GM21381 (cell line): ENCODE measurements at regions not wholly inside any gene's neighbourhood (a gene's known extent, or its start where the extent isn't known, plus 50 kb on each side); places are given as distances from the start of the nearest gene placed in this dataset.

Experiments
- ATAC-seq: cut with Tn5 transposase; IDR thresholded peaks from one replicate; pipeline ENCODE4 v1.9.1; 2021; ENCODE audit warnings: mild to moderate bottlenecking, moderate library complexity; ENCODE audit not compliant: unreplicated experiment

DNA sequence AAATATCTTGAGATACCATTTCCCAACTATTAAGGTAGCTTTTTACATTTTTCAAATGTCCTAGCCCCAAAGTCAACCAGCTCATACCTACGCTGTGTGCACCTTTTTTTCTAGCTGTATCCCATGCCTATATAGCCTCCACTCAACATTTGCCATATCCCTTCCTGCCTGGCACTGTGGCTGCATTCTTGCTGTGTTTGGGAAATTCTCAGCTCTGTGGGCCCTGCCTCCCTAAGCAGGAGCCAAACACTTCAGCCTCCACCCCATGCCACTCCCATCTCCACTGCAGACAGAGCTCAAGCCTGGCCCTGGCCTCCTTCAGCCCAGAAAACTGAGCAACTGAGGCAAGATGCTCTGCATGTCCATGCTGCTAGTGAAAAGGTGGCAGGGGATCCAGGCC lies 141.3 kb downstream of the RAB11FIP2 start:
- ATAC-seq: no peak

DNA sequence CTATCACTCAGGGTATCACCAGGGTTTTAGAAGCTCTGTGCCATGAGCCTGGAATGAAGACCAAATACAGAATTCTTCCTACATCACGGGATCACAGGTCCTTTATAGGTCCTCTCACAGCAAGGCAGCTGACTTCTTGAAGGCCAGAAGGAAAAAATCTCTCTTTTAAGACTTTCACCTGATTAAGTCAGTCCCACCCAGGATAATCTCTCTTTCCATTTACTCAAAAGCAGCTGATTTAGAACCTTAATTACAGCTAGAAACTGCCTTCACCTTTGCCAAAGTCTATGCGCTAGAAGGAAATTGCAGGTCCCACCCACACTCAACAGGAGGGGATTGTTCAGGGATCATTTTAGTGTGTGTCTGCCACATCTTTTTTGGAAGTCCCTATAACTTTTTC lies 135.1 kb downstream of the RAB11FIP2 start:
- ATAC-seq: no peak

DNA sequence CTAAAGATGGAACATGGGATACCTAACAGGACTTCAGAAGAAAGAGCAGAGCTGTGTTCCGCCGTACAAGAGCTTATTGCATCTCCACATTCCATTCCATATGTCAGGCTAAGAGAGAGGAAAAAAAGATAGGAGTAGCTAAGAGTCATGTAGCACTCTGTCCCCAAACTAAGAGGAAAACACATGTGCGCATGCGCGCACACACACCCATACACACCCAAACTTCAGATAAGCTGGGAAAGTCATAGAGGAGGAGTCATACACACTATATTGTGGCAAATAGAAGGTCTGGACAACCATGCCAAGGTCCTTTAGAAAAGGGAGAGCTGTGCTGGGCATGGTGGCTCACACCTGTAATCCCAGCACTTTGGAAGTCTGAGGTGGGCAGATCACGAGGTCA lies 132.4 kb downstream of the RAB11FIP2 start:
- ATAC-seq: no peak

DNA sequence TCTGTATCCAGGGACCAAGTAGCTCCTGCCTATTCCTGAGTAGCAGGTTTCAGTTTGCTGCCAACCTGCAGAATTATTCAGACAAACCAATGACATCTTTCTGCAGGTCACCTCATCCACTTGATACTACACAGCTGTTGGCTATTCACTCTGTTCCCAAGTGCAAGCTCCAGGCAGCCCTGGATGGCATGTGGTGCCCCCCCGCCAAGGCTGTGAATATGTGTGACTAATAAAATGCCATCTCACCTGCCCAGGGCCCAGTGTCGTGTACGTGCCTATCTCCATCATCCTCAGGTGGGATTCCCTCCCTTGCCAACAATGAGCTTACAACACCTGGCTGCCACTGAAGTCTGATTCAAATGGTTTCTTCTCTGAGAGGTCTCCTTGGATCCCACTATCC lies 125.8 kb downstream of the RAB11FIP2 start:
- no peak for ATAC-seq

DNA sequence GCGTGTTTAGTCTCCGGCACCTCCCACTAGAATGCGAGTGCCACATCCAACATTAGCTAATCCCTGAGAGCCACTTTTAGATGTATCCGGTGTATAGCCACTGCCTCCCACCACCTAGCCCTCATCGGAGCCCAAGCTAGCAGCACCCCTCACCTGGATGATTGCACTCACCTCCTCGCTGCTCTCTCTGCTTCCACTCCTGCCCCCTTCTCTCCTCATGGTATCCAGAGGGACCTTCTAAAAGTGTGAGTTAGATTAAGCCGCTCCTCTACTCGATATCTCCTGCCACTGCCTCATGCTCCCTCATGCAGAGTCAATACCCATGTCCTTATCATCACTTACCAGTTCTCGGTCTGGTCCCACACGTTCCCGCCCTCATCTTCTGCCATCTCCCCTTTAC lies 125.3 kb downstream of the RAB11FIP2 start:
- ATAC-seq: no peak

DNA sequence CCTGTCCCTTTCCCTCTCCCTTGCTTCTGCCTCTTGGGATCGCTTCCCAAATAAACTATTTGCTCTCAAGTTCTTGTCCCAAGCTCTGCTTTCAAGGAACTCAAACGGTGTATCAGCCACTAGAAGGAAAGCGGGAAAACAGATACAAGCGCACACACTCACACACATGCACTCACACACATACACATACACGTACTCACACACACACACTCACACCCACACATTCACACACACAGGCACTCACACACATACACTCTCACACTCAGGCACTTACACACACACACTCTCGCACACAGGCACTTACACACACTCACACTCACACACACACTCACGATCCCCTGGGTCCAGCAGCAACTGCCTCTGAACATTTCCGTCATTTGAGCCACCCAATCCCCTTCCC lies 121.9 kb downstream of the RAB11FIP2 start:
- ATAC-seq: no peak

DNA sequence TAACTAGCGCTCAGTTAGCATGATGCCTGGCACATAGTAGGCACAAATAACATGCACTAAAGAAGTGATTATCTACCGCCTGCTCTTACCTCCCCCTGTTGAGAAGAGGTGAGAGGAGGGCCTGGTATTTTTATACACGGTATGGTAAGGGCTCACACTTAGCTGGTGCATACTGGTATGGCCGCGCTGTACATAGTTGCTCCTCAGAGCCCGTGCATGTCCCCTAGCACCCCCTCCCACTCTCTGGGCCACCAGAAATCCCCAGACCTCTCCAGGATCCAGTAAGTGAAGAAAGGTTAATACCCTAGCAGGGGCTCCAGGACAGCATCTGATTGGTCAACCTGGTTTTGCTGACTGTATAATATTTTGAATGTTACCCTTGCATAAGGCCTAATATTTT lies 121.4 kb downstream of the RAB11FIP2 start:
- ATAC-seq: no peak

DNA sequence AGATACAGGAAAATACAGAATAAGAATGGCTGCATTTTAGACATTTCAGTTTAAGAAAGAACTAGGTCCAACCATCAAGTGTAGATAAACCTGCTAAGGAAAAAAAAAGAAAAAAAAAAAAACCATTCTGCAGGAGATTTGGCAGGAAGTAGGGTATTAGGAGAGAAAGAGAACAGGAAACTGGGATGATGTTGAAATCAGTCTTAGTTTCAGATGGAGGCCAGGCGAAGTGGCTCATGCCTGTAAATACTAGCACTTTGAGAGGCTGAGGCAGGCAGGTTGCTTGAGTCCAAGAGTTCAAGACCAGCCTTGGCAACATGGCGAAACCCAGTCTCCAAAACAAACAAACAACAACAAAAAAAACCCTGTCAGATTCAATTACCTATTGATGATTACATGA lies 120.2 kb downstream of the RAB11FIP2 start:
- ATAC-seq: no peak

DNA sequence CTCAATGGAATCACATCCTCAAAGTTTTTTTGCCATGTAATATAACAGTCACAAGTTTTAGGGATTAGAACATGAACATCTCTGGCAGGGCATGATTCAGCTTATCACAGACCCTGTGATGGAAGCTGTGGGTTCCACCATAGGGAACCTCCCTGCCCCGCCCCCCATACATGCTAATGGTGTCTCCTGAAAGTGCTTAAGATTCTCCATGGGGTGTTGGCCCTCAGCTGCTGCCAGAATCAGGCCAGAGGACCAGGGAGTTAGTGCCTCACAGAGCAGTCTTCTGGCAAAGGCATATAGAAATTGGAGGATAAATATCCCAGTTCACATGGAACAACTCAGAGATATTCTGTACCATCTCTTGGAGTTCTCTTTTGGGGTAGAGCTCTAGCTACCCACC lies 119.4 kb downstream of the RAB11FIP2 start:
- no peak for ATAC-seq

DNA sequence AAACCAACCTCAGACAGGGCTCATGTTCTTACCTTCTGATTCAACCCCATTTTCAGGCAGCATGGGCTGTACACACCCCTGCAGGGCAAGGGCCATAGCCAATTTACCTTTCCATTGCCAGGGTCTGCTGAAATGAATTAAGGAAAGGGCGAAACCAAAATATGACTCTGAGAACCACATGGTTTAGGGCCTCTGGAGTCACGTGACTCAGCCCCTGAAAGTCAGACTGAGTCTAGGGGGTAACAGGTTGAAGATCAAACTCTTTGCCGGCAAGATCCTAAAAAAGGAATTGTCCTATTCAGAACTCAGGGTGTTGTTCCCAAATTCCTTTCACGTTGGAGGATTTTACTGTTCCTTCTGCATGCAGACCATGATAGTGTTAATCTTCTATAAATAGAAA lies 118.9 kb downstream of the RAB11FIP2 start:
- ATAC-seq: no peak

DNA sequence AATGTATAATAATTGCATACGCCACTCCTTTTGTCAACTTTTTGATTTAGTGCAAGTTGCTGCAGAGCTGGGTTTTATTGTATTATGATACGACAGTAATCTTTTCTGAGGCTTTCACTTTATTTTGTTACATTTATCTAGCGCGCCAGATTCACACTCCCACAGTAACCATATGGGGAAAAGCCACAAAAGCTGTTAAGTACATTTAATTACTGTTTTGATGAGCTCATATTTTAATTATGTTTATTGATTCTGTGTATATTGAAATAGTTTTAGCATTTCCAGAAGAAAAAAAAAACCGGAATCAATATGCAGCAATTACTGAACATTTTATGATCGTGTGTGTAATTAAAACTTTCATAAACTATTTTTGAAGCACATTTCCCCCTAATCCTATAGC lies 118.5 kb downstream of the RAB11FIP2 start:
- ATAC-seq: no peak

DNA sequence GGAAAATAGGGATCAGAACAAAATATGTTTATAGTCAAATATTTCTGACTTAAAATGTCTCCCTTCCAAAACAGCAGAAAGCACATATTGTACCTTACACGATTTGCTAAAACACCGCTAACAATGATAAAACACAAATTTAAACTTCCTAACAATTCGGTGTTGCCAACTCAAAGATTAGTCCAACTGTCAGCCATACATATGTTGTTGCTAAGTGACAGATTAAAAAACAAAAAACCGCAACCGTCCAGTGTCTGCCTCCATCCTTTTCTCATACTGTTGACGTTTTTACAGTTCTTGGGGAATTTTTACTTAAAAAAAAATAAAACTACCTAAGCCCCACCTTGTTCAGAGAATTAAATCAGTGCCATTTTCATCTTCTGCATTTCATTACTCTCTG lies 118.0 kb downstream of the RAB11FIP2 start:
- ATAC-seq: no peak

DNA sequence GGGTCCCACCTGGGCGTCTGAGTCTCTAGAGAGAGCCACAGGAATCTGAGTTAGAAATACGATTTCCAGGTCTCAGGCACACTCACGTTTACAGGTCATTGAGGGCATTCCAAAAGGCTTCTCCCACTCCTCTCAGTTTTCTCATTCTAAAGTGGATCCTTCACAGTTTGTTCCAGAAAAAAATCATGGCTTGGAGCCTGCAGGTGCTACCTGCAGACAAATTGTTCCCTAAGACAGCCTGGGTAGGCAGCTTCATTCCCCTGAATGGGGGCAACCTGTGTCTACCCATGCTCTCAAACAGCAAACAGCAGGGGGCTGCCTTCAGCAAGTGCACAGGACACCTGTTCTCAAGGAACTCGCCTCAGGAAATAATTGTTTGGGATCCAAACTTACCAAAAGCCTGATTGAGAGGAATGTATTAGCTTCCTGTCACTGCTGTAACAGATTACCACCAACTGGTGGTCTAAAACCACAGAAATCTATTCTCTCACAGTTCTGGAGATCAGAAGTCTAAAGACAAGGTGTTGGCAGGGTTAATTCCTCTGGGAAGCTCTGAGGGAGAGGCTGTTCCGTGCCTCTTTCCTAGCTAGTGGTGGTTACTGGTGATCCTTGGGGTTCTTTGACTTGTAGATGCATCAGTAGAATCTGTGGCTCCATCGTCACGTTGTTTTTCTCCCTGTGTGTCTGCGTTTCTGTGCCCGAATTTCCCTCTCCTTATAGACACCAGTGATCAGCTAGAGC lies 117.2 kb downstream of the RAB11FIP2 start:
- ATAC-seq: no peak

DNA sequence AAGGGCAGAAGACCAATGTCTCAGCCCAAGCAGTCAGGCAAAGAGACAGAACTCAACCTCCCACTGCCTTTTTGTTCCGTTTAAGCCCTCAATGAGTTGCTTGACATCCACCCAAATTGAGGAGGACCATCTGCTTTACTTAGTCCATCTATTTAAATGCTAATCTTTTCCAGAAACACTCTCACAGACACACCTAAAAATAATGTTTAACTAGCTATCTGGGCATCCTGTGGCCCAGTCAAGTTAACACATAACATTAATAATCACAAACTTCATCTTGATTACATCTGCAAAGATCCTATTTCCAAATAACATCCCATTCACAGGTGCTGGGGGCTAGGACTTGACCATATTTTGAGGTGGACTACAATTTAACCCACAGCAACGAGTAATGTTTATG lies 115.7 kb downstream of the RAB11FIP2 start:
- ATAC-seq: no peak

DNA sequence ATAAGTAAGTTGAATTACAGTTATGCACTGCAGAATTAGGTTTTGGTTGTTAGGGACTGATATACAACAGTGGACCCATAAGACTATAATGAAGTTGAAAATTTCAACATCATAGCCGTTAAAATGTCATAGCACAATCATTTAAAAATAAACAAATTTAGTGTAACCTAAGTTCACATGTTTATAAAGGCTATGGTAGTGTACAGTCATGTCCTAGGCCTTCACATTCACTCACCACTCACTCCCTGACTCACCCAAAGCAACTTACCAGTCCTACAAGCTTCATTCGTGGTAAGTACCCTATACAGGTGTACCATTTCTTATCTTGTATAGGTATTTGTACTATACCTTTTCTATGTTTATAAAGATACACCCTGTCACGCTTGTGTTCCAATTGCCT lies 113.7 kb downstream of the RAB11FIP2 start:
- no peak for ATAC-seq

DNA sequence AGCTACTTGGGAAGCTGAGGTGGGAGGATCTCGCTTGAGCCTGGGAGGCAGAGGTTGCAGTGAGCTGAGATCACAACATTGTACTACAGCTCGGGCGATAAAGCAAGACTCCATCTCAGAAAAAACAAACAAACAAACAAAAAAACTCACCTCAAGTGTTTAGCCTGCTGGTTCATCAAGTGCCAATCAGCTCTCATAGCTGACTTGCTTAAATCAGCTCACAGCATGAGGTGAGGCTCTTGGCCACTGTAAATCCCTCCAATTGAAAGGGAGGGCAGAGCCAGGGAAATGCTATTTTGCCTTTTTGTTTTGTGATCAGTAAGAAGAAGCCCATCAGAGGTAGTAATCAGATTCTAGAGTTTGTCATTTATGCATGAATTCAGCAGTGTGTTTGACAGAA lies 112.3 kb downstream of the RAB11FIP2 start:
- no peak for ATAC-seq

DNA sequence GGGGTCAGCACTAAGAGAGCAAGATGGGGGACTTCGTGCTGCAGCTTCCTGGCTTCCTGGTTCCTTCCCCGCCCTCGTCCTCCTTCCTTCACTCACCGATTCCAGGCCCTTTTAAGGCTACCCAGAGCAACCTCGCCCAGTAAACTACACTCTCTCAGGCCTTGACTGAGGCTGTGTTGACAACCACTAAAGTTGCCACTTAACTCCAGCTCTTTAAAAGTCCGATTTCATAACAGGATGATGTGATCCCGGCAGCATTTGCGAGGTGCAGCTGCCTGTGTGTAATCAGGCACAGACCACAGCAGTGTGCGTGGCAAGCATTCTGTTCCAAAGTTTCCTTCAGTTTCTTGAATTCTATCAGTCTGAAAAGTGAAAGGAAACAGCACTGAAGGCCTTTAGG lies 110.6 kb downstream of the RAB11FIP2 start:
- no peak for ATAC-seq

DNA sequence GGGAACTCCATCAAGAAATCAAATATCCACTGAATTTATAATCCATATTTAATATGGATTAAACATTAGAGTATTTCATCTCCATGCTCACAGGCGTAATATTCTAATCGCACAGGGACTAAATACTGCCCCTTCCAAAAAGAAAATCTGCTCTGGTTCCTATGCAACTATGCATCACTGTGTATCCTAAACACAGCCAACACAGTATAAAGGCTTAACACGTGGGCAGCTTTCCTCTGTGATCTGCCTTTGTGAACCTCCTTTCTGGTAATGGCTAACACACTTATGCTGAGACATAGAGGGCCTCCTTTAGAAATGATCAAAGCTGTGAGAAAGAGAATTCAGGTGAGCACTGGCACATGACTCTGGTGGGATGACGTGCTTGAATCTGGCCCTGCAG lies 110.2 kb downstream of the RAB11FIP2 start:
- no peak for ATAC-seq

DNA sequence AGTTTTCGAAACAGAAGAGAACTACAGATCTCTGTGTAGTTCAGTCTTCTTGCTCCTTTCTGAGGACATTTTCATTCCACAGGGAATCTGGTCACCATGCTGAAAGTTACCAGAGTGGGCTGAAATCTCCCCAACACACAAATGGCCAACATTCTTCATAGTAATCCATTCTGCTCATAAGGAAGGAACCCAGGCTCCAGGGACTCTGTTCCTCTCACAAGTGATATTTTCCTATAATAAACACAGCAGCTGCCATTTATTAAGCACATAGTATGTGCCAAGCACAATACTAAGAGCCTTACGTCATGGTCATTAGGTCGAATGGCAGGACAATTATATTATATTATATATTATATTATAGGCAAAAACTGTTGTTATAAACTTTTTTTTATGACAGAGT lies 109.8 kb downstream of the RAB11FIP2 start:
- ATAC-seq: no peak

DNA sequence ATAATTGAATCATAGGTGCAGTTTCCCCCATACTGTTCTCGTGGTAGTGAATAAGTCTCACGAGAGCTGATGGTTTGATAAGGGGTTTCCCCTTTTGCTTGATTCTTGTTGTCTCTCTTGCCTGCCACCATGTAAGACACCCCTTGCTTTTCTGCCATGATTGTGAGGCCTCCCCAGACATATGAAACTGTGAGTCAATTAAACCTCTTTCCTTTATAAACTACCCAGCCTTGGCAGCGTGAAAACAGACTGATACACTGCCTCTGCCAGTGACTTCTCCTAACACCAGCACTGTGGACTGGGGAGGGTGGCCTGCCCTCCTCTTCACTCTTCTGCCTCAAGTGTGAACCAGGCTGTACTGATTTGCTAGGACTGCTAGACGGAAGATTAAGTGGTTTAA lies 108.6 kb downstream of the RAB11FIP2 start:
- no peak for ATAC-seq

DNA sequence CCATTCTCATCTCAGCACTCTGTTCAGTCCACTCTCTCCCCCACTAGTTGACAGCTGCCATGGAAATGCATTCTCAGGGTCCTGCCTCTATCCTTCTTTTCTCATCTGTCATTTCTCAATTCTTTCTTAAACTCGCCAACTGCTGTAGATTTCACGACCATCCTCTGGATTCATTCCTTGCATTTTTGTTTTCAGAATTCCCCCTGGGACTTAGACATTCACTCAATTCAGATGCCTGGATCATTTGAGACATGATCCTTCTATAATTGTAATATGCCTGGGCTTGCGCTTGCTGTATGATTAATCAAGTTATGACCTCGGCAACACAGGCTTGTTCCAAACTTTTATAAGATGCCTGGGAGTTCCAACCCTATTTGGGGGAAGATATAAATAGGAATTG lies 104.5 kb downstream of the RAB11FIP2 start:
- no peak for ATAC-seq

DNA sequence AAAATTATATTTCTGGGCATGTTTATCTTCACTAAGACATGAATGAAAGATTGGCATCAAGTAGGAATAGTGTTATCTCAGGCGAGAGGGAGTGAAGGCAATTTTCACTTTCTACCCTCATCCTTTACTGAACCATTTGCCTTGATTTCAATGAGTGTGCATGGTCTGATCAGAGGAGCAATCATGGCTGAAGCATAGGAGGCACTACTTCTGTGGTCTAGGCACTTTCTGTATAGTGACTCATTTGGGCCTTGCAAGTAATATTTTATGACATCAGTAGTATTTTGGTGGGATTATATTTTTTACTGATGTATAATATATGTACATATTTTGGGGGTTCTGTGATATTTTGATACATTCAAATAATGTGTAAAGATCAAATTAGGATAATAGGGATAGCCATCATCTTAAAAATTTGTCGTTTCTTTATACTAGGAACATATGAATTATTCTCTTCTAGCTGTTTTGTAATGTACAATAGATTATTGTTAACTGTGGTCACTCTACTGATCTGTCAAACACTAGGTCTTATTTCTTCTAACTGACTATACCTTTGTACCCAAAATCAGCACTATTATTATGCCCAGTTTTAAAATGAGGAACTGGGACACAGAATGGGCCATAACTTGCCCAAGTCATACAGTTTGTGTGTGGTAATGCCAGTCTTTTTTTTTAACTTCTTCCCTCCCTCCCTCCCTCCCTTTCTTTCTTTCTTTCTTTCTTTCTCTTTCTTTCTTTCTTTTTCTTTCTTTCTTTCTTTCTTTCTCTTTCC lies 101.9 kb downstream of the RAB11FIP2 start:
- ATAC-seq: no peak

DNA sequence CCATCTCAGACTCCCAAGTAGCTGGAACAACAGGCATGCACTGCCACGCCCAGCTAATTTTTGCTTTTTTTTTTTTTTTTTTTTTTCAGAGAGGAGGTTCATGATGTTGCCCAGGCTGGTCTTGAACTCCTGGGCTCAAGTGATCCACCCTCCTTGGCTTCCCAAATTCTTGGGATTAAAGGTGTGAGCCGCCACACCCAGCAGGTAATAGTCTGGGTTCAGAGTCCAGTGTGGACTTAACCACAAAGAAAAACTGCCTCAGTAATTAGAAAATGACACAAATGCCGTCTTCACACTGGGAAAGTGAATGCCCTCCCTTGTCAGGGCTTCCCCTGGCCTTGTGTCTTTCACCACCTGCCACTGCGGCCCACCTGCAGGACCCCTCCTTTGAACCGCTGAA lies 101.1 kb downstream of the RAB11FIP2 start:
- ATAC-seq: no peak
